ENCODE measurements at regions not wholly inside any gene's neighbourhood (a gene's known extent, or its start where the extent isn't known, plus 50 kb on each side); places are given as distances from the start of the nearest gene placed in this dataset.

DNA sequence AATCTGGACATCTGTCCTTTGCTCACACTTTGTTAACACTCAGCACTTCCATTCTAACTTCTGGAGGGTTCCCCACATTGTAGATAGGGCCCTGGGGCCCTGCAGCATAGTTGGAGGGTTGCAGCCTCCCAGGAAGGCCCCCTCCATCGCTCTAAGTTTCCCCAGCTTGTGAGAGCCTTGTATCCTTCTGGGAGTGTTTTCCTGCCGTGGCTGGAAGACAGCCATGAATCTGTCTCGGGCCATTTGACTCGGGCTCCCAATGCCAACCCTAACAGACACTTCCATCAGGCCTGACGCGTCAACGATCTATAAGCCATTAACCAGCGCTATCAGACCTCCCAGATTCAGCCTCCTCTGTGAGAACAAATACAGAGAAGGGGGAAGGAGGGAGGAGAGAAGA is 263.7 kb upstream of the RPL38 start:
- H2AFZ ChIP-seq (ENCODE audit: low read depth, low read length) = no peak overlapping the region
- H3K79me2 ChIP-seq (replicated peaks; ENCODE audit: insufficient read depth, low read length) = no peaks in the 10 kb centered on the region
- H3K27me3 ChIP-seq (ENCODE audit: insufficient read depth, low read depth, low read length) = no peaks in the 10 kb centered on the region
- H3K4me3 ChIP-seq (ENCODE audit: low read length) = no peak overlapping the region
- no peak overlapping the region for H3K9ac ChIP-seq (ENCODE audit: low read length)
- H4K20me1 ChIP-seq (ENCODE audit: insufficient read depth) = no peaks in the 10 kb centered on the region
- no peak overlapping the region for H3K4me2 ChIP-seq (ENCODE audit: low read length)
- TF ChIP-seq EZH2 (IDR thresholded peaks at IDR 0.05; ENCODE audit: borderline replicate concordance, insufficient read depth, low read length, poor library complexity, severe bottlenecking) = no peak
- no peak for TF ChIP-seq EP300 (conservative IDR thresholded peaks at IDR 0.05; ENCODE audit: poor library complexity, severe bottlenecking)
- TF ChIP-seq POLR2AphosphoS5 (IDR thresholded peaks at IDR 0.05) = no peak
- TF ChIP-seq, protein P1, sequence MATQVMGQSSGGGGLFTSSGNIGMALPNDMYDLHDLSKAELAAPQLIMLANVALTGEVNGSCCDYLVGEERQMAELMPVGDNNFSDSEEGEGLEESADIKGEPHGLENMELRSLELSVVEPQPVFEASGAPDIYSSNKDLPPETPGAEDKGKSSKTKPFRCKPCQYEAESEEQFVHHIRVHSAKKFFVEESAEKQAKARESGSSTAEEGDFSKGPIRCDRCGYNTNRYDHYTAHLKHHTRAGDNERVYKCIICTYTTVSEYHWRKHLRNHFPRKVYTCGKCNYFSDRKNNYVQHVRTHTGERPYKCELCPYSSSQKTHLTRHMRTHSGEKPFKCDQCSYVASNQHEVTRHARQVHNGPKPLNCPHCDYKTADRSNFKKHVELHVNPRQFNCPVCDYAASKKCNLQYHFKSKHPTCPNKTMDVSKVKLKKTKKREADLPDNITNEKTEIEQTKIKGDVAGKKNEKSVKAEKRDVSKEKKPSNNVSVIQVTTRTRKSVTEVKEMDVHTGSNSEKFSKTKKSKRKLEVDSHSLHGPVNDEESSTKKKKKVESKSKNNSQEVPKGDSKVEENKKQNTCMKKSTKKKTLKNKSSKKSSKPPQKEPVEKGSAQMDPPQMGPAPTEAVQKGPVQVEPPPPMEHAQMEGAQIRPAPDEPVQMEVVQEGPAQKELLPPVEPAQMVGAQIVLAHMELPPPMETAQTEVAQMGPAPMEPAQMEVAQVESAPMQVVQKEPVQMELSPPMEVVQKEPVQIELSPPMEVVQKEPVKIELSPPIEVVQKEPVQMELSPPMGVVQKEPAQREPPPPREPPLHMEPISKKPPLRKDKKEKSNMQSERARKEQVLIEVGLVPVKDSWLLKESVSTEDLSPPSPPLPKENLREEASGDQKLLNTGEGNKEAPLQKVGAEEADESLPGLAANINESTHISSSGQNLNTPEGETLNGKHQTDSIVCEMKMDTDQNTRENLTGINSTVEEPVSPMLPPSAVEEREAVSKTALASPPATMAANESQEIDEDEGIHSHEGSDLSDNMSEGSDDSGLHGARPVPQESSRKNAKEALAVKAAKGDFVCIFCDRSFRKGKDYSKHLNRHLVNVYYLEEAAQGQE (IDR thresholded peaks at IDR 0.05; ENCODE audit: borderline replicate concordance) = no peak
- TF ChIP-seq SMC3 (conservative IDR thresholded peaks at IDR 0.05; ENCODE audit: poor library complexity) = no peak
- TF ChIP-seq TAF1 (IDR thresholded peaks at IDR 0.05; ENCODE audit: low read depth) = no peak
- TF ChIP-seq RAD21 (conservative IDR thresholded peaks at IDR 0.05) = no peak
- no peak for TF ChIP-seq MXI1 (conservative IDR thresholded peaks at IDR 0.05; ENCODE audit: poor library complexity, severe bottlenecking)
- TF ChIP-seq, protein P2, sequence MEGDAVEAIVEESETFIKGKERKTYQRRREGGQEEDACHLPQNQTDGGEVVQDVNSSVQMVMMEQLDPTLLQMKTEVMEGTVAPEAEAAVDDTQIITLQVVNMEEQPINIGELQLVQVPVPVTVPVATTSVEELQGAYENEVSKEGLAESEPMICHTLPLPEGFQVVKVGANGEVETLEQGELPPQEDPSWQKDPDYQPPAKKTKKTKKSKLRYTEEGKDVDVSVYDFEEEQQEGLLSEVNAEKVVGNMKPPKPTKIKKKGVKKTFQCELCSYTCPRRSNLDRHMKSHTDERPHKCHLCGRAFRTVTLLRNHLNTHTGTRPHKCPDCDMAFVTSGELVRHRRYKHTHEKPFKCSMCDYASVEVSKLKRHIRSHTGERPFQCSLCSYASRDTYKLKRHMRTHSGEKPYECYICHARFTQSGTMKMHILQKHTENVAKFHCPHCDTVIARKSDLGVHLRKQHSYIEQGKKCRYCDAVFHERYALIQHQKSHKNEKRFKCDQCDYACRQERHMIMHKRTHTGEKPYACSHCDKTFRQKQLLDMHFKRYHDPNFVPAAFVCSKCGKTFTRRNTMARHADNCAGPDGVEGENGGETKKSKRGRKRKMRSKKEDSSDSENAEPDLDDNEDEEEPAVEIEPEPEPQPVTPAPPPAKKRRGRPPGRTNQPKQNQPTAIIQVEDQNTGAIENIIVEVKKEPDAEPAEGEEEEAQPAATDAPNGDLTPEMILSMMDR (IDR thresholded peaks at IDR 0.05; ENCODE audit: poor library complexity, severe bottlenecking) = no peak
- no peaks in the 10 kb centered on the region for H3K9me3 ChIP-seq (ENCODE audit: low read length)
- H3K27ac ChIP-seq (ENCODE audit: low read length) = no peak overlapping the region
- no peaks in the 10 kb centered on the region for H3K36me3 ChIP-seq (ENCODE audit: insufficient read depth, low read length)
- no peaks in the 10 kb centered on the region for H3K9me2 ChIP-seq (ENCODE audit: insufficient read depth, low read length)
- H3F3A ChIP-seq (ENCODE audit: insufficient read depth, low read length, poor library complexity, severe bottlenecking) = no peaks in the 10 kb centered on the region

DNA sequence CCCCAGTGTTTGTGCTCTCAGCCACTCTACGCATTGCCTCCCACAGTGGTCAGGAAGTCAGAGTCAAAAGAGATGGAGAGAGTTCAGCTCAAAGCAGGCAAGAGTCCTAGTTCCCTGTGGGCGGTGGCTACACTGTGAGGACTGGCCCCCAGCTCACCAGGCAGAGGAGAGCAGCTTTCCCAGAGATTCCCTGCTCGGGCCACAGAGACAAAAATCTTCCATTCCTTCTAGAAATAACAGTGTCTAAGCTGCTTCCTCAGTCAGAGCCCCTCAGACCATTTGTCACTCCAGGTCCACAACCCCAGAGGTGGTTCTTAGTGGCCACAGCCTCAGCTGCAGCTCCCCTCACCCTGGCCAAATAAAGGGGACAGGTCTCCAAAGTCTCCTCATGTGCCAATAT is 263.0 kb upstream of the RPL38 start:
- Histone ChIP-seq H2AFZ (ENCODE audit: low read depth, low read length) (no peak overlapping the region), H3K9me3 (ENCODE audit: low read length) (no peaks in the 10 kb centered on the region), H3K27ac (ENCODE audit: low read length) (no peak overlapping the region), H3K36me3 (ENCODE audit: insufficient read depth, low read length) (no peaks in the 10 kb centered on the region), H3K4me2 (ENCODE audit: low read length) (no peak overlapping the region), H4K20me1 (ENCODE audit: insufficient read depth) (no peaks in the 10 kb centered on the region), H3K9me2 (ENCODE audit: insufficient read depth, low read length) (no peaks in the 10 kb centered on the region), H3F3A (ENCODE audit: insufficient read depth, low read length, poor library complexity, severe bottlenecking) (no peaks in the 10 kb centered on the region), H3K9ac (ENCODE audit: low read length) (no peak overlapping the region), H3K4me3 (ENCODE audit: low read length) (no peak overlapping the region), H3K27me3 (ENCODE audit: insufficient read depth, low read depth, low read length) (no peaks in the 10 kb centered on the region), H3K79me2 (replicated peaks; ENCODE audit: insufficient read depth, low read length) (no peaks in the 10 kb centered on the region)
- TF ChIP-seq EZH2 (IDR thresholded peaks at IDR 0.05; ENCODE audit: borderline replicate concordance, insufficient read depth, low read length, poor library complexity, severe bottlenecking) = no peak
- no peak for TF ChIP-seq MXI1 (conservative IDR thresholded peaks at IDR 0.05; ENCODE audit: poor library complexity, severe bottlenecking)
- TF ChIP-seq POLR2AphosphoS5 (IDR thresholded peaks at IDR 0.05) = no peak
- no peak for TF ChIP-seq RAD21 (conservative IDR thresholded peaks at IDR 0.05)
- no peak for TF ChIP-seq EP300 (conservative IDR thresholded peaks at IDR 0.05; ENCODE audit: poor library complexity, severe bottlenecking)
- no peak for TF ChIP-seq TAF1 (IDR thresholded peaks at IDR 0.05; ENCODE audit: low read depth)
- TF ChIP-seq SMC3 (conservative IDR thresholded peaks at IDR 0.05; ENCODE audit: poor library complexity) = no peak
- TF ChIP-seq, protein P1 (IDR thresholded peaks at IDR 0.05; ENCODE audit: borderline replicate concordance) = no peak
- TF ChIP-seq, protein P2 (IDR thresholded peaks at IDR 0.05; ENCODE audit: poor library complexity, severe bottlenecking) = no peak

Data from neural cell (in vitro differentiated cells).